ENCODE measurements at regions not wholly inside any gene's neighbourhood (a gene's known extent, or its start where the extent isn't known, plus 50 kb on each side); places are given as distances from the start of the nearest gene placed in this dataset.
"Not testable (repeated sequence)": the region's sequence is repeated elsewhere in the genome, so short reads cannot be mapped to it uniquely, and the experiment has no call there.

- Mint-ChIP-seq H3K4me1 (ENCODE audit: low read depth) (no peaks in the 10 kb centered on the region), H3K27me3 (ENCODE audit: low read depth) (peaks cover 2% of the 10 kb centered on the region), H3K4me3 (no peak overlapping the region), H3K9me3 (no peaks in the 10 kb centered on the region), H3K36me3 (ENCODE audit: insufficient read depth) (no peaks in the 10 kb centered on the region)
- DNase-seq (no peak), ATAC-seq (no peak)
Observed at GRCh38 chr12:74644681-74645080, 107.0 kb downstream of the ATXN7L3B start.

- DNase-seq = no peak
- Mint-ChIP-seq H3K4me3 (no peak overlapping the region), H3K27me3 (ENCODE audit: low read depth) (peaks cover 2% of the 10 kb centered on the region), H3K9me3 (no peaks in the 10 kb centered on the region), H3K36me3 (ENCODE audit: insufficient read depth) (no peaks in the 10 kb centered on the region), H3K4me1 (ENCODE audit: low read depth) (no peaks in the 10 kb centered on the region)
- ATAC-seq = no peak
Observed at GRCh38 chr12:74646831-74647230, 109.2 kb downstream of the ATXN7L3B start.

GRCh38 chr12:74647256-74647655, 109.6 kb downstream of the ATXN7L3B start:
- H3K9me3 Mint-ChIP-seq = no peaks in the 10 kb centered on the region
- H3K27me3 Mint-ChIP-seq (ENCODE audit: low read depth) = peaks cover 2% of the 10 kb centered on the region
- ATAC-seq = no peak
- DNase-seq = no peak
- H3K4me3 Mint-ChIP-seq = no peak overlapping the region
- H3K36me3 Mint-ChIP-seq (ENCODE audit: insufficient read depth) = no peaks in the 10 kb centered on the region
- no peaks in the 10 kb centered on the region for H3K4me1 Mint-ChIP-seq (ENCODE audit: low read depth)

GRCh38 chr12:74656251-74656650, 118.6 kb downstream of the ATXN7L3B start:
- DNase-seq = no peak
- H3K9me3 Mint-ChIP-seq = no peaks in the 10 kb centered on the region
- no peaks in the 10 kb centered on the region for H3K27me3 Mint-ChIP-seq (ENCODE audit: low read depth)
- no peaks in the 10 kb centered on the region for H3K4me1 Mint-ChIP-seq (ENCODE audit: low read depth)
- no peak overlapping the region for H3K4me3 Mint-ChIP-seq
- no peaks in the 10 kb centered on the region for H3K36me3 Mint-ChIP-seq (ENCODE audit: insufficient read depth)
- ATAC-seq = no peak

- H3K9me3 Mint-ChIP-seq = no peaks in the 10 kb centered on the region
- no peaks in the 10 kb centered on the region for H3K4me1 Mint-ChIP-seq (ENCODE audit: low read depth)
- ATAC-seq = no peak
Observed at GRCh38 chr12:74660442-74660841, 122.8 kb downstream of the ATXN7L3B start.

GRCh38 chr12:74663958-74664357, 126.3 kb downstream of the ATXN7L3B start:
- DNase-seq (no peak), ATAC-seq (no peak)
- no peaks in the 10 kb centered on the region for H3K36me3 Mint-ChIP-seq (ENCODE audit: insufficient read depth)
- H3K4me3 Mint-ChIP-seq = no peak overlapping the region
- peaks cover 4% of the 10 kb centered on the region for H3K27me3 Mint-ChIP-seq (ENCODE audit: low read depth)
- no peaks in the 10 kb centered on the region for H3K4me1 Mint-ChIP-seq (ENCODE audit: low read depth)
- no peaks in the 10 kb centered on the region for H3K9me3 Mint-ChIP-seq

More at GRCh38 chr12:74660442-74660841, 122.8 kb downstream of the ATXN7L3B start:
- H3K36me3 Mint-ChIP-seq (ENCODE audit: insufficient read depth) = no peaks in the 10 kb centered on the region
- no peak overlapping the region for H3K4me3 Mint-ChIP-seq
- H3K27me3 Mint-ChIP-seq (ENCODE audit: low read depth) = no peaks in the 10 kb centered on the region
- no peak for DNase-seq

- no peaks in the 10 kb centered on the region for H3K9me3 Mint-ChIP-seq
- peaks cover 4% of the 10 kb centered on the region for H3K27me3 Mint-ChIP-seq (ENCODE audit: low read depth)
- H3K4me3 Mint-ChIP-seq = no peak overlapping the region
- no peaks in the 10 kb centered on the region for H3K36me3 Mint-ChIP-seq (ENCODE audit: insufficient read depth)
- H3K4me1 Mint-ChIP-seq (ENCODE audit: low read depth) = no peaks in the 10 kb centered on the region
- no peak for DNase-seq
- ATAC-seq = no peak
Observed at GRCh38 chr12:74665690-74666089, 128.1 kb downstream of the ATXN7L3B start.

GRCh38 chr12:74671421-74671820, 133.8 kb downstream of the ATXN7L3B start:
- Mint-ChIP-seq H3K36me3 (ENCODE audit: insufficient read depth) (no peaks in the 10 kb centered on the region), H3K4me1 (ENCODE audit: low read depth) (no peaks in the 10 kb centered on the region), H3K9me3 (no peaks in the 10 kb centered on the region), H3K27me3 (ENCODE audit: low read depth) (peaks cover 7% of the 10 kb centered on the region), H3K4me3 (no peak overlapping the region)
- DNase-seq (no peak), ATAC-seq (no peak)

GRCh38 chr12:74676955-74677354, 139.3 kb downstream of the ATXN7L3B start:
- H3K27me3 Mint-ChIP-seq (ENCODE audit: low read depth); H3K4me1 Mint-ChIP-seq (ENCODE audit: low read depth); ATAC-seq; H3K9me3 Mint-ChIP-seq; DNase-seq; H3K36me3 Mint-ChIP-seq (ENCODE audit: insufficient read depth); H3K4me3 Mint-ChIP-seq: not testable (repeated sequence)

GRCh38 chr12:74685385-74685784, 147.8 kb downstream of the ATXN7L3B start:
- DNase-seq (no peak), ATAC-seq (no peak)
- peaks cover 3% of the 10 kb centered on the region for H3K9me3 Mint-ChIP-seq
- H3K36me3 Mint-ChIP-seq (ENCODE audit: insufficient read depth) = no peaks in the 10 kb centered on the region
- no peak overlapping the region for H3K4me3 Mint-ChIP-seq
- H3K27me3 Mint-ChIP-seq (ENCODE audit: low read depth) = no peaks in the 10 kb centered on the region
- H3K4me1 Mint-ChIP-seq (ENCODE audit: low read depth) = no peaks in the 10 kb centered on the region

GRCh38 chr12:74689071-74689655, 151.5 kb downstream of the ATXN7L3B start:
- Mint-ChIP-seq H3K4me1 (ENCODE audit: low read depth) (no peaks in the 10 kb centered on the region), H3K9me3 (peaks cover 3% of the 10 kb centered on the region), H3K36me3 (ENCODE audit: insufficient read depth) (no peaks in the 10 kb centered on the region), H3K4me3 (no peak overlapping the region), H3K27me3 (ENCODE audit: low read depth) (no peaks in the 10 kb centered on the region)
- no peak for ATAC-seq
- DNase-seq = no peak

- no peaks in the 10 kb centered on the region for H3K27me3 Mint-ChIP-seq (ENCODE audit: low read depth)
- DNase-seq = no peak
- ATAC-seq = no peak
- H3K36me3 Mint-ChIP-seq (ENCODE audit: insufficient read depth) = no peaks in the 10 kb centered on the region
- H3K4me3 Mint-ChIP-seq = no peak overlapping the region
- no peaks in the 10 kb centered on the region for H3K4me1 Mint-ChIP-seq (ENCODE audit: low read depth)
- H3K9me3 Mint-ChIP-seq = no peaks in the 10 kb centered on the region
Observed at GRCh38 chr12:74689929-74690328, 152.3 kb downstream of the ATXN7L3B start.

GRCh38 chr12:74719447-74719846, 181.8 kb downstream of the ATXN7L3B start:
- DNase-seq (no peak), ATAC-seq (no peak)
- Mint-ChIP-seq H3K36me3 (ENCODE audit: insufficient read depth) (no peaks in the 10 kb centered on the region), H3K9me3 (no peaks in the 10 kb centered on the region), H3K4me3 (no peak overlapping the region), H3K4me1 (ENCODE audit: low read depth) (no peaks in the 10 kb centered on the region), H3K27me3 (ENCODE audit: low read depth) (no peaks in the 10 kb centered on the region)

- no peak for DNase-seq
Observed at GRCh38 chr12:74722709-74723108, 185.1 kb downstream of the ATXN7L3B start.

GRCh38 chr12:74725154-74725553, 187.5 kb downstream of the ATXN7L3B start:
- Mint-ChIP-seq H3K27me3 (ENCODE audit: low read depth) (no peaks in the 10 kb centered on the region), H3K9me3 (no peaks in the 10 kb centered on the region), H3K4me1 (ENCODE audit: low read depth) (no peaks in the 10 kb centered on the region), H3K36me3 (ENCODE audit: insufficient read depth) (no peaks in the 10 kb centered on the region), H3K4me3 (no peak overlapping the region)
- no peak for ATAC-seq
- no peak for DNase-seq

More at GRCh38 chr12:74722709-74723108, 185.1 kb downstream of the ATXN7L3B start:
- H3K4me1 Mint-ChIP-seq (ENCODE audit: low read depth) = no peaks in the 10 kb centered on the region
- ATAC-seq = no peak
- H3K36me3 Mint-ChIP-seq (ENCODE audit: insufficient read depth) = no peaks in the 10 kb centered on the region
- H3K27me3 Mint-ChIP-seq (ENCODE audit: low read depth) = no peaks in the 10 kb centered on the region
- H3K9me3 Mint-ChIP-seq = no peaks in the 10 kb centered on the region
- no peak overlapping the region for H3K4me3 Mint-ChIP-seq

GRCh38 chr12:74728006-74728405, 190.4 kb downstream of the ATXN7L3B start:
- ATAC-seq = no peak
- H3K4me3 Mint-ChIP-seq = no peak overlapping the region
- H3K4me1 Mint-ChIP-seq (ENCODE audit: low read depth) = no peaks in the 10 kb centered on the region
- H3K9me3 Mint-ChIP-seq = no peaks in the 10 kb centered on the region
- DNase-seq = no peak
- H3K27me3 Mint-ChIP-seq (ENCODE audit: low read depth) = no peaks in the 10 kb centered on the region
- H3K36me3 Mint-ChIP-seq (ENCODE audit: insufficient read depth) = no peaks in the 10 kb centered on the region
